Middle frontal gyrus (tissue), 1 donor: ENCODE measurements at regions not wholly inside any gene's neighbourhood (a gene's known extent, or its start where the extent isn't known, plus 50 kb on each side); places are given as distances from the start of the nearest gene placed in this dataset.

Experiments used
- DNase-seq: peaks from one replicate; pipeline ENCODE4 v3.0.0-alpha.2; 2015; ENCODE audit warnings: low spot score; ENCODE audit errors: extremely low spot score

DNA sequence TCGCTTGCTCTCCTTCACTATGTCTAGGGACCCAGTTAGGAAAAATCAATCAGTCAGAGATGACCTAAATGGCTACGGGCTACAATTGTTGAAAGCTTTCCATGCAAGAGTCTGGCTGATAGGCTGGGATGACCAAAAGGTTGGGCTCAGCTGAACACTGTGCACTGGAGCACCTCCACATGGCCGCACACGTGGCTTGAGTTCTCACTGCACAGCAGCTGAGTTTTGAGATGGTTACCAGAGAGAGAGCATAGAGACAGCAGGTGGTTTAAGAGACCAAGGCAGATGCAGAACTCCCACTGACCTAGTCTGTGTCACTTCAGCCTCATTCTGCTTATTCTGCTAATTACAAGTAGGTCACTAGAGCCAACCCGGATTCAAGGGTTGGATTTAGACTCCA lies 2354.8 kb upstream of the C9orf72 start:
- DNase-seq, result no peak

- no peak for DNase-seq
Measured at GRCh38 chr9:29939559-29939958, 2366.3 kb upstream of the C9orf72 start.

DNA sequence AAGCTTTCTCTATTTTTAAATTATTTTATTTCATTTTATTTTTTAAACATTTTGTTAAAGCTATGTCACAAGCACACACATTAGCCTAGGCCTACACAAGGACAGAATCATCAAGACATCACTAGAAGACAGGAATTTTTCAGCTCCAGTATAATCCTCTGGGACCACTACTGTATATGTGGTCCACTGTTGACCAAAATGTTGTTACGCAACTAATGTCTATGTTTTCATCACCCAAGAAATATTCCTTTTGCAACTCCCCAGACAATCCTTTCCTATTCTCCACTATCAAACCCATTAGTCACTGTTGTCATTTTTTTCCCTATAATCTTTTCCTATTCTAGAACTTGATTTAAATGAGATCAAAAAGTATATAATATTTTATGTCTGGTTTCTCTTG lies 2371.7 kb upstream of the C9orf72 start:
- DNase-seq, result no peak

DNA sequence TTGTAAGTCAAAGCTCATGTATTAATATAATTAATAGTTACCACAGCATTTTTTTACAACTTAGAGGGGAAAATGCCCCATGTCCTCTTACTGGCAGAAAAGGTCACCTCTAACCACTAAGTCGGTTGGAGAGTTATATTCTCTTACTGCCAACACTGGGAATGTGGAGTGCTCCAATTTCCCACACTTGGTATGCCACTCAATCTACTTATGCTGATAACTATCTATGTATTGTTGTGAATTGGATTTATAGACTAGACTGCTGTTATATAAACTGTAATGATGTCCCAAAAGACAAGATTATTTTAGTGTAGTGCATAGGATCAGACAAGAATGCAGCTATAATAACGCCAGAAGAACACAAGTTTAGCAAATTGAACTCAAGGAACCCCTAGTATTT lies 2385.2 kb upstream of the C9orf72 start:
- DNase-seq, result no peak

- DNase-seq, result no peak
Measured at GRCh38 chr9:29965834-29966233, 2392.6 kb upstream of the C9orf72 start.

DNA sequence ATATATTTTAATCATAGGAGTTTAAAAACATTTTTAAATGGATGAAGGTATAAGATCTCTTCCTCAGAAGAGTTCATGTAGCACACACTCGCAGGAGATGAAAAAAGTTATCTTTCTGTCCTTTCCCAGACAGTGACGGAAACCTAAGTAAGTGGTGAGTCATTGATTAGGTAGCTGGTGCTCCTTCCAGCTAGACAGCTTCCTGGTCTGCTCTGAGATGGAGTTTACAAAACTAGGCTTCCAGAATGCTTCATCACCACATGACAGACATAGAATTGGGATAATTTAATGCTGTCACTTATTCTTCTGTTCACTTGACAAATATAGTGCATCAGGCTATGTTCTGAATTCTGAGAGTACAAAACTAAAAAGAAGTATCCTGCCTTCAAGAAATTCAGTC lies 2393.0 kb upstream of the C9orf72 start:
- no peak for DNase-seq

DNA sequence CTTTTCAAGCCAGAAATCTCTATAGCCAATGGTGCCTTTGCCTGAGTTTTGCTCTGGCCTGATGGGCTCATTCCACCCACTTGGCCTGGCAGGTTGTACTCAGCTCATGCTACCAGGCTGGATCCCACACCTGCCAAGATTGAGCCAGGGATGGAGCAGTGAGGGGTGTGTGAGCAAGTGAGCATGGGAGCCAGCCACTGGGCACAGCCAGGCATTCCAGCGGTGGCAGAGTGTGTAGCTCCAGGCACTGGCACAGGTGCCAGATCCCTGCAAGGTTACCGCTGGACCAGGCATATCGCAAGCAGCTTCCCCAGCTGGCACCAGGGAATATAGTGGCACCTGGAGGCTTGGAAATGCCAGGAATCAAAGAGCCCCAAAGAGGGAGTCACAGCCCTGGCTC lies 2395.6 kb upstream of the C9orf72 start:
- DNase-seq, result no peak

DNA sequence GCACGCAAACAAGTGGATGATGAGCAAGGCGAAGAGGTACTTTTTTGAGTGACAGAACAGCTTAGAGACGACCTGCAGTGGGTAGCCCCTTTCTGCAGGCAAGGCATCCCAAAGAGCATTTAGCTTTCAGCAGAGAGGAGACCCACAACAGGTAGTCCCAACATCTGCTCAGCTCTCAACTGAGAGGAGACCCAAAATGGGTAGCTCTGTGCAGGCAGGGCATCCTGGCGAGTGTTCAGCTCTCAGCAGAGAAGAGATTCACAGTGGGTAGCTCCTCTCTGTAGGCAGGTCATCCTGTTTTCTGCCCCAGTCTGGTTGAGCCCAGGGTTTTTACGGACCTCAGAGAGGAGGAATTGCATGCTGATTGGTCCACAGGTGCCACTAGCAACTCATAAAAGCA lies 2396.1 kb upstream of the C9orf72 start:
- no peak for DNase-seq

GRCh38 chr9:29969856-29970647 lies 2396.8 kb upstream of the C9orf72 start:
- DNase-seq, result no peak

GRCh38 chr9:29974197-29974596 lies 2400.9 kb upstream of the C9orf72 start:
- no peak for DNase-seq

- no peak for DNase-seq
Measured at GRCh38 chr9:29976981-29977380, 2403.7 kb upstream of the C9orf72 start.

DNA sequence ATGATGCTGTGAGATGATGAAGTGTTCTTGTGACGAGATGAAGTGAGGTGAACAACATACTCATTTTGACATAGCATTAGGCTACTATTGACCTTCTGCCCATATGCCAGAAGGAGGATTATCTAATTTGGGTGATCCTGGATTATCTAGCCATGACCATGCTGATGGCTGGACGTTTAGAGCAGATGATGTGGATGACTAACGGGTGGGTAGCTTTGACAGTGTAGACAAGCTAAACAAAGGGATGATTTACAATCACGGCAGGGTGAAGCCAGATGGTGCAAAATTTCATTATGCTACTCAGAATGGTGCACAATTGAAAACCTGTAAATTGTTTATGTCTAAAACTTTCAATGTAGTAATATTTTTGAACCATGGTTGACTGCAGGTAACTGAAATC lies 2403.4 kb upstream of the ACO1 start:
- DNase-seq, result no peak

DNA sequence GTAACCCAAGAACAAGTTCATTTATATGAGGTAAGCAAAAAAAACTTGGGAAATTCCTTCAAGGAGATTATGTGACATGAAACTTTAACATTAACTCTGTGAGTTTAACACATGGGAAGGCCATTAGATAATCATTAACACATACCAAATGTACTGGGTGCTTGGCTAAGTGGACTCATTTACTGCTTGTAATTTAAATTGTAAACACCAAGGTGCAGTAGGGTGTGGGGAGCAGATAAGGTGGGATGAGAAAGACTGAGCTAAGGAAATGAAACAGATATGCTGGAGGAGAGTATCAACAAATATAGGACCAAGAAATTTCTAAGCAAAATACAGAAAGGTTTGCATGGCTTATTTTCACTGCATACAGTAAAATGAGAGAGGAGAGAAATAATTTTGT lies 2384.8 kb upstream of the ACO1 start:
- DNase-seq, result no peak

GRCh38 chr9:30010691-30011090 lies 2373.8 kb upstream of the ACO1 start:
- DNase-seq, result no peak

DNA sequence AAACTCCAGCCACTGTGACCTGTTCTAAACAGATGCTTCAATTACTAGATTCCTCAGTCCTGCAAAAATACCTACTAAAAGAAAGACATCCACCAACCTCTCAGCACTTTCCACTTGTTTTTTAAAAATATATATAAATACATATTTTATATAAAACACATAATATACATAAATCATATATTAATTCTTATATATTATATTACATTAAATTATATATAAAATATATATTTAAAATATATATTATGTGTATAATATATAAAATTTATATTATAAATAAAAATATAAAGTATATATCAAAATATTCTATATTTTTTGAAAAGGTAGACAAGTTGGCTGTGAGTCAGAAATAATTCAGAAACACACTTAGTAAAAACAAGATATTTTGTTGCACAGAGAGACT lies 2371.8 kb upstream of the ACO1 start:
- no peak for DNase-seq

DNA sequence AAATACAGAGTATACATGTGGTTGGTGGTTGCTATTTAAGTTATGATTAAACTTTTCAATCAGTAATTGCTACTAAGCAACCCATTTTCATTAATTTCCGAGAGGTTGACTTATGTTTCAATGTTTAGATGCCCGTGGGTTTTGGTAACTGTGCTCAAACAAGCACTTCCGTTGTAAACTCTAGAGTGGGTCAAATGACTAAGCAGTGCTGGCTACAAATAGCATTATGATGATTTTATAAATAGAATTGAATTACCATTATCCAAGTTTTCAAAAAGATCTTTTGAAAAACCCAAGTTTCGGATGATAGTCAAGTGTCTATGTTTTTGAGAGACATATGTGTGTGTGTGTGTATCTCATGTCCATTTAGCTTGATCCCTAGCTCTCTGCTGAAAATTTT lies 2369.4 kb upstream of the ACO1 start:
- DNase-seq, result no peak

- no peak for DNase-seq
Measured at GRCh38 chr9:30020161-30020560, 2364.3 kb upstream of the ACO1 start.

GRCh38 chr9:30035761-30036160 lies 2348.7 kb upstream of the ACO1 start:
- DNase-seq, result no peak

- DNase-seq, result no peak
Measured at GRCh38 chr9:30036558-30036957, 2347.9 kb upstream of the ACO1 start.

- DNase-seq, result no peak
Measured at GRCh38 chr9:30039712-30040111, 2344.7 kb upstream of the ACO1 start.

GRCh38 chr9:30048396-30048795 lies 2336.0 kb upstream of the ACO1 start:
- DNase-seq, result no peak

DNA sequence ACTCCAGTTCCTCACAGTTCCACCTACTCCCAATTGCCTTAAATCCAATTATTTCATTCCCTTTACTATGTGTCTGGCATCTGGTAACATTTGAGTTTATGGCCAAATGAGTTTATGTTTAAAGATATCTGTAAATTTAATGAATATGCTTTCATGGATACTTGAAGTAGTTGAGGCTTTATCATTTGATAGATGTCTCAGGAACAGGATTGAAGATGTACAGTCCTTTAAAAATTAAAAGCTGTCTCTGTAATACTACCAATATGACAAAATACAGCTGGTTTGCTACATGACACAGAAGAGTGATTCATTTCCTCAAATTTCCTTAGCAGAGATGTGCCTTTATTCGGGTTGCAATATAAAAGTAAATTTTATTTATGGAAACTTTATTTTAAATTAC lies 2326.0 kb upstream of the ACO1 start:
- no peak for DNase-seq

GRCh38 chr9:30060976-30061375 lies 2323.5 kb upstream of the ACO1 start:
- DNase-seq, result no peak

- no peak for DNase-seq
Measured at GRCh38 chr9:30065888-30066287, 2318.6 kb upstream of the ACO1 start.
